ENCODE measurements at regions not wholly inside any gene's neighbourhood (a gene's known extent, or its start where the extent isn't known, plus 50 kb on each side); places are given as distances from the start of the nearest gene placed in this dataset.

DNA sequence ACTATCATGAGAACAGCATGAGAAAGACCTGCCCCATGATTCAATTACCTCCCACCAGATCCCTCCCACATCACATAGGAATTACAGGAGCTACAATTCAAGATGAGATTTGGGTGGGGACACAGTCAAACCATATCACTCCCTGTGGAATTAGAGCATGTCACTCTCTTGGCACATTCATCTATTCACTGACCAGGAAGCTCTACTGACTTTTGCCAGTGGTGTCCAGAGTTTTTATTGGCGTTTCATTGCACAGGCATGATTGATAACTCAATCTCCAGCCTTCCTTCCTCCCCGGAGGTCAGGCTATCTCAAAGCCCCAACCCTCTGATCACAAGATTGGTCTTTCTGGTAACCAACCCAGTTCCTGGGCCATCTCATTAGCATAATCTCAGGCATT is 478.9 kb upstream of the NRP1 start:
- DNase-seq (ENCODE audit: low read depth), result no peak

DNA sequence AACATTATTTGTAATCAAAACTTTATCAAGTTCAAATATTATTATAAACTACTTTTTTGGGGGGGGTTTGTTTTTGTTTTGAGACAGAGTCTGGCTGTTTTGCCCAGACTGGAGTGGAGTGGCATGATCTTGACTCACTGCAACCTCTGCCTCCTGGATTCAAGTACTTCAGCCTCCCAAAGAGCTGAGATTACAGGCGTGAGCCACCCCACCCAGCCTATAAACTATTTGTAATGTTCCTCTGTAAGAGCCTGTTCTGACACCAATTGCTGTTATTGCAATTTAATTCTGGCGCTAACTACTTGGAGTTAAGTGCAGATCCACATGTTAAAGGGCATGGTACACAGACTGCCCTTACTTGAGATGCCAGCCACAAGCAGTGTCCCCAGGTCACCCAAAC is 478.1 kb upstream of the NRP1 start:
- no peak for DNase-seq (ENCODE audit: low read depth)

DNA sequence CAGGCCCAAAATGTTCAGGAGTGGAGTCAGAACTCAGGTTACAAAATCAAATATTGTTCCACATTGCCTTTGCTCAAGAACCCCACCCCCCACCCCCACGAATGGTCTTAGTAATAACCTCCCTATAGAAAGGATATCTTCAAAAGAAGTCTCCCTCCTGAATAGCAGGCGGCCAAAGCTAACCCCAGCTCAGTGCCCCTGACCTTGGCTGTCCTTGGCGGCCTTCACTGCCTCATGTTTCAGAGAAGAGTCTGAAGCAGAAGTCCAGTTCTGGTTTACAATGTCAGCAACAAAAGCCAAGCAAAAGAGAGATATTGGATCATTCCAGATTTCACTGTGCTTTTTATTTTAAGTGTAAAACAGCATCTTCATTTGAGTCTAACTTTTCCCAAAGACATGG is 476.5 kb upstream of the NRP1 start:
- no peak for DNase-seq (ENCODE audit: low read depth)

DNA sequence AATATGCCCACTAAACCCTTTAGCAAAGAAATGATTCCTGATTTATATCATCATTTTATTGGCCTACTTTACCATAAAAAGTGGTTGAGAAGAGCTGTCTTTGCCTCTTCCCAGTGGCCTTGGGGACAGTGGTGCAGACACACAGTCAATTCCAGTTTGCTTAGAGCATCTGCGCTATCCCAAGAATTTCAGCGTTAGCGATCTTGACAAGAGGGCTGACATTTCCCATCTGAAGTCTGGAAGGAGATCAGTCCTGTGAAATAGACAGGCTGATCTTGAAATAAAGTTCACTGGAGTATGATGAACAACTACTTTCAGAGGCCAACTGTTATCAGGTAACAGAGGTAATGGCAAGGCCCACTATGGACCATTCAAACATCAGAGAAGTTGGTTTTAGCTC is 475.3 kb upstream of the NRP1 start:
- DNase-seq (ENCODE audit: low read depth), result no peak

DNA sequence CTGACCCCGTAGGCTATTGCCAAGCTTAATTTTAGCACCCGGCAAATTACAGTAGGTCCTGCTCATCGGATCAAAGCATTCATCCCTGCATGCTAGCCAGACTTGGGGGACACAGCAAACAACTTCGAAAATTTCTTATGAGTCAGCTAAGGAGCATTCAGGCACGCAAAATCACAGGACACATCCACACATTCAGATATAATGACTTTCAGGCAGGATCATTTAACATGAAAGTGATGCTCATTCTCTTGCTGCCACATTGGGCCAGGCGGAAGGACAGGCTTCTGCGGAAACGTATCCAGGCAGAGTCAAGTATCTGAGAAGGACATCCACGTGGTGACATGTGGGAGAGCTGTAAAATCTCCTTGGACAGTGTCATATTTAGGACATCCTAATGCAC is 474.0 kb upstream of the NRP1 start:
- no peak for DNase-seq (ENCODE audit: low read depth)

DNA sequence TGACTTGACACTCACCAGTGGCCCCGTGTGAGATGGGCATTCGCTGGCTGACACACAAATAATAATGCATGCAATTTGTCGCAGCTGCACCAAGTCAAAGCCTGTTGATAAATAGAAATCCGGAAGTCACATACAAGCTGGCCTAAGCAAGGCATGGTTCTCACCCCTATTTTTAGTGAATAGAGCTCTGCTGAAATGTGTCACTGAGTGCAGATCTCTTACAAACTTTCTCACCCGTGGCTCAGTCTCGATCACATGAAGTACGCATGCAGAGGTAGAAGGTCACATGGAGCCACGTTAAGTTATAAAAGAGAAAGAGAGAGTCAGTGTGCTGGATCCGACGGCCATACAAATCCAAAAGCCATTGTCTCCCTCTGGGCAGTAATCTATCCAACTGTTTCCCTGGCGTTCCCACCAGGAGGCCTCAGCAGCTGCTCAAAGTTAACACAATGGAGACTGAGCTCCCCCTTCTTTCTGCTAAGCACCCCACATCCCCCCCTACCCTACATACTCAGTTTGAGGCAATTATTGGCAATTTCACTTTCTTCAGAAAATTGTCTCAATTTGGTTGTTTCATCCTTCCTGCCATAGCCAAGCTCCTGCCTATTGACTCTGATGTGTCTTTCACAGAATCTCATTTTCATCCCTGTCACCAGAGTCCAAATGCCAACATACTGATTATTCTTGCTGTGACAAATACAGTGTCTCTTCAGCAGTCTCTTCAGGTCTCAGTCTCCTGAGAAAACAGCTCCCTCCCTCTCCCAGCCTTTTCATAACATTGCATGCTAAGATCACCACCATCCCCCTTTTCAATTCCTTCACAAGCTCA is 473.3 kb upstream of the NRP1 start:
- DNase-seq (ENCODE audit: low read depth), result no peak

DNA sequence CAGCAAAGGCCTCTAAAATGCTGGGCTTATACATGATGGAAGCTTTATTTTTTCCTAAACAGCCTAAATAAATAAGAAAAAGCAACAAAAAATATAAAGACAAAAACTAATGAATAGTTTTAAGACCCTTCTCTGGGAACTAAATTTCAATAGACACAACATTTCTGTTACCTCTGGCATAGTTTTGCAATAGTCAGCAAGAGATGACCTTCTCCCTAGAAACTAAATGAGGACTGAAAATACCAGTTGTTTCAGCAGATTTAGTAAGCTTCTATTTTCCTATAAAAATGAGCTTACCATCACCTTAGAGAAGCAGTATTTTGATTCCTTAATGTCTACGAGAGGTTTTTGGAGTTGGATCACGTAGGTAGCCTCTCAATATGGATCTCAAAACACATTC is 471.4 kb upstream of the NRP1 start:
- DNase-seq (ENCODE audit: low read depth), result no peak

DNA sequence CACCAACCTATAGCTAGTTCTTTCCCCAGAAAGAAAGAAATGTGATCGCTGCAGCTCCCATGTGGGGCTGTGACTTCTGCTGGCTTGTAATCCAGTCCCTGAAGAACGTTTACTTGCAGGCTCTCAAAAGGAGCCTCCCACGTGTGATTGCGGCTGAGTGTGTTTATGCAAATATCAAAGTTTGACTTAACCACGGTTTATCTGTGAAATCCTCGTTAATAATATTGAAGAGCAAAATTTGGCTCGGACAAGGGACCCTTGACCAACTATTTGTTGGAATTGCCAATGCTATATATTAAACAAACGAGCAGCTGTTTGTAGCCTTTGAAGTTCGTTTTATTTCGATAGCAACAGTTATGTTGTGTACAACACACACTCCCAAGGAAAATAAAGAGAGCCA is 470.1 kb upstream of the NRP1 start:
- no peak for DNase-seq (ENCODE audit: low read depth)

DNA sequence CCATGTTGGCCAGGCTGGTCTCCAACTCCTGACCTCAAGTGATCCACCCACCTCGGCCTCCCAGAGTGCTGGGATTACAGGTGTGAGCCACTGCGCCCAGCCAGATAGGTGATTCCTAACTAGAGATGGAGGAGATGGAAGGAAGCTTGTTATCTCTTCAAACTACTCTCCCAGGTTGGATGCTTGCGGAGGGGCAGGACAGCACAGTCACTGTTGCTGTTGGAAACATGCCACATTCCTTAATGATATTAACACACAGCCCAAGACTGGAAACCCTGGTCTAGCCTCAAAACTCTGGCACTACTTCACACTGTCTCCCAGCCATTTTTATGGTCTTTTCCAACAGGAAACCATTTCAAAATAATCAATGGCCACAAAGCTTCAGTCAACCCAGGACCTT is 468.8 kb upstream of the NRP1 start:
- peak; percentile 17 for DNase-seq (ENCODE audit: low read depth)

DNA sequence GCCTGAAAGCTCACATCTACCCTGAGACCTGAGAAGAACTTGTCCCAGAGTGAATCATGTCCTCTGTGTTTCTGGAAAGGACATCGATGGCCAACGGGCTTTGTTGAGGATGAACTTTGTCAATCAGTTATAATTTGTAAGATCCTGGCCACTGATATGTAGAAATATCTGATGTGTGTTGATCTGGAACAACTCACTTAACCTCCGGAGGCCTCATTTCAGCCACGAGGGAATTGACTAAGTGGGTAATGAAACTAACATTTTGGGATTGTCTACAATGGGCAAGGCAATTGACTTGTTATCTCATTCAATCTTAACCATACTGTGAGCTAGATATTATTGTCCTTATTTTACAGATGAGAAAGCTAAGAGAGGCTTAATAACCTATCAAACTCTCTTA is 468.1 kb upstream of the NRP1 start:
- no peak for DNase-seq (ENCODE audit: low read depth)

DNA sequence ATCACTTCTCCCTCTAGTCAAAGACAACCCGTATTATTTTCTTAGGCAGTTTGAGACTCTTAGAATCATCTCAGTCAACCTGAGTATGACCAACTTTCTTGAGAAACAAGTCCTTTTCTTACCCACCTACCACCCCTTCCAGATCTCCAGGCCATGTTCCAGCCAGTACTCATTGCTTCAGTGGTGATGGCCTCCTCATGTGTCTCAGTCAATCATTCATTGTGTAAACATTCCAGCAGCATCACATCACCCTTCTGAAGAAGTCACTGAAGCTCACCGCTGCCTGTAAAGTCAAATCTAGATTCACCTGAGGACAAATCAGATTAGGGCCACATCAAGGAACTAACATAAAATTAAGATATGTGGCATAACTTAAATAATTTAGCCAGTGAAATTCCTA is 467.2 kb upstream of the NRP1 start:
- DNase-seq (ENCODE audit: low read depth), result no peak

DNA sequence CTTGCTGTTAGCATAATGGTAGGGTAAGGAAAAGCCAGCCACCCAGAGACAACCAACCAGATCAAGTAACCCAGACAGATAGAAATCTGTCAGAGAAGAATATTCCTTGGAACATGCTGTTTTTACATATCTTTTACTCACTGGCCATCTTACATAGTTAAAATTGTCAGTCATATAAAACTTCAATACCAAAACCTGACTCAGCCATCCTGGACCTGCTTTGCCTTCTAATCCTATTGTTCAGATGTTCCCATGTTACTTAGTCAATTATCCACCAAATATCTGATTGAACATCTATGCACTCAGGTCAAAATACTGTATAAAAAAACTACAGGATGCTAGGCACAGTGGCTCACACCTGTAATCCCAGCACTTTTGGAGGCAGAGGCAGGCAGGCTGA is 466.5 kb upstream of the NRP1 start:
- no peak for DNase-seq (ENCODE audit: low read depth)

DNA sequence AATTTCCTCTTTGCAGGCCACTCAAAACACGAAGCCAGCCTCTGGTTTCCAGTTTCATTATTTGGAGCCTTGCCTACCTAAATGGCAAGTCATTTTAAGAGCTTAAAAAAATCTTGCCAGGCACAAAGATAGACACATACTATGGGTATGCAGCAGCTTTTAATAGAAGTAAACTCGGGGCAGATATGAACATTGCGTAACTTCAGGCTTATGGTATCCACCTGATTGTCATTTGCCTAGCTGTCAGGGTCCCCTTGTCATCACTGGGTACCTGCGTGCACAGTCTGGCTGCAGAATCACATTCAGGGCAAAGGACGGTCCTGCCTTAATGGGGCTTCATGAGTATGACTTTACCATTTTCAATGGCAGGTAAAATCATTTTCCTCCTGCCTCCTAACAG is 466.1 kb upstream of the NRP1 start:
- DNase-seq (ENCODE audit: low read depth), result no peak

DNA sequence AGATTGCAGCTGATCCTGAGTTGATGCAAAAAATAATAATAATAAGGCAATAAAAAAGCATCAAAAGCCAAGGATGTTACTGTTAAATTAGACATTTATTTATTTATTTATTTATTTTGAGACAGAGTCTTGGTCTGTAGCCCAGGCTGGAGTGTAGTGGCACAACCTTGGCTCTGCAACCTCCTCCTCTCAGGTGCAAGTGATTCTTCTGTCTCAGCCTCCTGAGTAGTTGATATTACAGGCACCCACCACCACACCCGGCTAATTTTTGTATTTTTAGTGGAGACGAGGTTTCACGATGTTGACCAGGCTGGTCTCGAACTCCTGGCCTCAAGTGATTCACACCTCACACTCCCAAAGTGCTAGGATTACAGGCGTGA is 465.5 kb upstream of the NRP1 start:
- no peak for DNase-seq (ENCODE audit: low read depth)

DNA sequence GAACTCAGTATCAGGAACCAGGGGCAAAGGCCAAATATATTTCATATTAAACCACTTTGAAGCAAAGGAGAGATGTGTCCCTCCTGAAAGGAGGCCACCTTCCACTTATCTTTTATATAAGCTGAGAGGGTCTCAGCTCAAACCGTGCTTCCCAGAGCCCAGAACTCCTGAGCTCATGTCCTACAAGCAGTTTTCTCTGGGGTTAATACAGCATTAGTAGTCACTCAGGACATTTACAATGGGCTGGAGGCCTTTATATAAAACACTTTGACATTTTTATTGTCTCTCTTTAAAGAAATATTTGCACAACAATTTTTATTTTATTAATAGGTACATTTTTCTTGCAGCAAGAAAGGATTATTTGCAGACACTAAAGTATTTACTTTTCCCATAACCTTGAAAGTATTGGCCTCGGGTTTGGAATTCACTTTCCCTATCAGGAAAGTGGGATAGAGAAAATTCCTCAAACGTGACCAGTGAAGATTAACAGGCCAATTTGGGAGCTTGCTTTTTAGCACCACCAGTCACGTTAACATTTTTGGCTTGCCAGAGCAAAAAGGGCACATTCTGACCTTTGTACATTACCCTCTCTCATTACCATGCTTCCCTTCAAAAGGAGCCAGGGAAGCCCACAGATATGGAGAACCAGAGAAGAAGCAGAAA is 464.9 kb upstream of the NRP1 start:
- DNase-seq (ENCODE audit: low read depth), result peak; percentile 19

DNA sequence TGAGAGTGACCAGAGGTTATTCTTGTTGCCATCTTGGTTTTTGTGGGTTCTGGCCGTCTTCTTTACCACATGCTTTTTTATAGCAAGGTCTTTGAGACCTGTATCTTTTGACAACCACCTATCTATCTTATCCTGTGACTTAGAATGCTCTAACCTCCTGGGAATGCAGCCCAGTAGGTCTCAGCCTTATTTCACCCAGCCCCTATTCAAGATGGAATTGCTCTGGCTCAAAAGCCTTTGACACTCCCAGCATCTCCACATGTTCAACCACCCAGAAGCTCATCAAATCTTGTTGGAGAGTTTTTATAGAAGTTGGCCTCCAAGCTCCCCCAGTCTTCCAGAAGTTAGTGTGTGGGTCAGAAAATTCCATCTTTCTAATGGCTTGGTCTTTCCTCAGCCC is 464.3 kb upstream of the NRP1 start:
- DNase-seq (ENCODE audit: low read depth), result no peak

DNA sequence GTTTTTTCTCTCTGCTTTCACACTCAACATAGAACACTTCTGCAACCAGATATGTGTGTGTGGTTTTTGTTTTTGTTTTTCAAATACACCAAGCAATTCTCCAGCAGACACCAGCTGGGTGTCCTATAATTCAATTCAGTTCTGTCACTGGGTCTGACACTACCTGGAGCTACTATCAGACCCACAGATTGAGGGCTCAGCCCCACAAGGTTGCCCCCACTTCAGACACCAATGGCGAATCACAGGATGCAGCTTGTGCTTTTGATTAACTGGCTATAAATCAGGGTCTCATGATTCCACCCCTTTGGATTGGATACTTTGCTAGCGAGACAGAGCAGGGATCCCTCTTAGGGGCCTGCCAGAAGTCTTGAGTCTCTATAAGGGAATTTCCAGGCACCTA is 462.2 kb upstream of the NRP1 start:
- DNase-seq (ENCODE audit: low read depth), result no peak

DNA sequence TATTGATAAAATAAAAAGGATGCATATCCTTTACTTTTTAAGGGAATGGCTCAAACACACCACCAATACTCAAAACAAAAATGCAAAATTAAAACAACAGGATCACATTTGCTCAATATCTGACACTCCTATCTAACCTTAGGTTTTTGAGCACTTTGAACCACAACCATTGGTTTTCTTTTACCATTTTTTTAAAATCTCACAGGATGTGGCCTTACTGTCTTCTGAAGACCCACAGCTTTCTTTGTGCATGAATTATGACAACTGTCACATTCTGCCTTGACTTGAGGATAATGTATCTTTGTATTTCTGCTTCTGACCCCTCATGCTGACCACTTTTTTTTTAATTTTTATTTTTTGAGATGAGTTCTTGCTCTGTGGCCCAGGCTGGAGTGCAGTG is 461.1 kb upstream of the NRP1 start:
- no peak for DNase-seq (ENCODE audit: low read depth)

DNA sequence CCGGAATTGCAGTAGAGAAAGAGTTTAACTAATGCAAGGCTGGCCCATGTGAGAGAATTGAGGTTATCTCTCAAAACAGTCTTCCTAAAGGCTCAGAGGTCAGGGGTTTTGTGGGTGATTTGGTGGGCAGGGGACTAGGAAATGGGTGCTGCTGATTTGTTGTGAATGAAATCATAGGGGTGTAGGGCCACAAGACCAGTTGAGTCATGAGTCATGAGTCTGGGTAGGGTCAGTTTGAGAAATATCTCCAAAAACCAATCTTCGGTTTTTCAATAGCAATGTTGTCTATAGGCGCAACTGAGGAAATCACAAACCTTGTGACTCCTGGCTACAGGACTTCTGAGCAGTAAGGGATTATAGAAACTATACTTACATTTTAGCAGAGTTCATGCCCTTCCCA is 460.0 kb upstream of the NRP1 start:
- no peak for DNase-seq (ENCODE audit: low read depth)

DNA sequence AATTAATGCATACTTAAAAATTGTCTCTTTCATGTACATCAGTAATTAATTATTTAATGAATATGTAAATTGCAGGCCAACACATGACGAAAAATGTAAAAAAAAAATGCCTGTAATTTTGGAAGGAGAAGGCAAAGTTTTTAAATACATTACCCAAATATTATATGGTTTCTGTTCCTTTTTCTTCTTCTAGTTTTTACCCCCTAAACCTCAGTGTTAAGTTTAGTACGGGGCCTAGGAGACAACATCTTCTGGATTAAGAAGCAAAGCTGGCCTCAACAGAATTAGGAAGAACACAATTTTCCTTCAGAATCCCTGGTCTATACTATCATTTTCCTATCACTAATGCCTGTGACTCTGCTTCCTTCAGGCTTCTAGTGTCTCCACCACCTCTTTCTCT is 459.3 kb upstream of the NRP1 start:
- no peak for DNase-seq (ENCODE audit: low read depth)

DNA sequence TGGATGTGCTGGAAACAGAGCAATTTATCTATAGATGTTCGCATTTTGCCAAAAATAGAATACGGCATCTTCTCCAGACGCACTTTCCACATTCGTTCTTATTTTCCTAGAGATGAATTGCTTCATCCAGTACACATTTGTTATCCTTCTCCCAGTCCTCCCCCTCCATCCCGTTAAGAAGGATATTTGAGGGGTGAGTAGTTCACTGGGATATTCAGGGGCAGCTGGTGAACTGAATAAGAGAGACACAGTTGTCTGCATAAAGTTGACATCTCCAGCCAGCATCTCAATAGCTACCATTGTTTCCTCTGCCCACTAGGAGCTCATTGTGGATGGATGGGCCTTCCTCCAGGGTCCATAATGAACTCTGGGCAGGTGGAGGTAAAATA is 456.8 kb upstream of the NRP1 start:
- DNase-seq (ENCODE audit: low read depth), result no peak

DNA sequence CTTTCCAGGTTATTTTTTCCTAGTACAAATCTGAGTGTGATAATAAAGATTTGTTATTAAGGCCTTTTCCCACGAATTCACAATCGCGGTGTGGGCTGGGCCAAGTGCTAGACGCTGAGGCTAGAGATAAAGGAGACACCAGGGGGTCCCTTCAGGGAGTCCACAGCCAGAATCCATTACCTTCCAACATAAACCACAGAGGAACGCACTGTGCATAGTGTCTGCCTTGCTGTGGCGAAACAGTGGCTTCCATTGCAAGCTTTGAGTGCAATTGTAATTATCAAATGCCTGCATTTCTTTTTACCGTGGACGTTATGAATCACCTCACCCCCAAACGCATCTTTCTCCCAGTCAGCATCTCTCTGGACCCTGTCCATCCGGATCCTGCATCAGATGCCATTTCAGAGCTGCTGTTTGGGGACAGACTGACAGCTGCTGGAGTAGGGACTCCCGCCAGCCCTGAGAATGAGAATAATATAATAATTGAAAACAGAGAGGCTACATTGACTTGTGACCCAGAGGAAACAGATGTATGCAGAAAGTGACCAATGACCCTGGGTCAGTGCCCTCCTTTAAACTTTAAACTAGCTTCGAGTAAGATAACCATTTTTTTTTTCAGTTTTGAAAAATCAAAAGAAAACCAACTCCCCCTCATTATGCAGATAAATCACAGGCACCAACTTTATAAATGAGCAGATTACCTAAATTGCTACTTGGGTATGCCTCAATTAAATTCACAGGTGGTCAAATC is 456.2 kb upstream of the NRP1 start:
- no peak for DNase-seq (ENCODE audit: low read depth)

DNA sequence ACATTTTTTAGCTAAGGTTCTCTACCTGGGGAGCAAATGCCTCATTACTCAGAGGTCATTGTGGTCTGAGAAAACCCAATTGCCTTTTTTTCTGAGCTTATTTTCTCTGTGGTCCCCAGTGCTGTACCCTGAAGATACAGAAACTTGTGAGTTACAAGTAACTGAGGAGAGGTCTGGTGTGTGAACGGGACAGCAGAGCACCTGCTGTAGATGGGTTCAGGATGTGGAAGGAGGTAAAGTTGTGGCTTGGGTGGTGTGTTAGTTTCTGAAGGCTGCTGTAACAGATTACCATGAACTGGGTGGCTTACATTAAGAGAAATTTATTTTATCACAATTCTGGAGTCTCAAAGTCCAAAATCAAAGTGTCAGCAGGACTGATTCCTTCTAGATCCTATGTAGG is 449.1 kb upstream of the NRP1 start:
- DNase-seq (ENCODE audit: low read depth), result no peak

All from GM04504 (cell line).